ENCODE measurements at regions not wholly inside any gene's neighbourhood (a gene's known extent, or its start where the extent isn't known, plus 50 kb on each side); places are given as distances from the start of the nearest gene placed in this dataset.

- Histone ChIP-seq H3K9ac (ENCODE audit: low read length) (no peak overlapping the region), H2AFZ (ENCODE audit: low read length) (no peak overlapping the region), H4K20me1 (ENCODE audit: insufficient read depth, low read length) (no peaks in the 10 kb centered on the region), H3K79me2 (ENCODE audit: low read length) (no peaks in the 10 kb centered on the region), H3K36me3 (replicated peaks; ENCODE audit: insufficient read depth, low read length) (no peaks in the 10 kb centered on the region), H3K9me2 (replicated peaks; ENCODE audit: insufficient read depth, low read length) (no peaks in the 10 kb centered on the region), H3K9me3 (replicated peaks; ENCODE audit: insufficient read depth, low read length) (no peaks in the 10 kb centered on the region), H3K27ac (ENCODE audit: low read length) (no peak overlapping the region), H3F3A (ENCODE audit: insufficient read depth, low read length) (no peaks in the 10 kb centered on the region), H3K27me3 (replicated peaks; ENCODE audit: insufficient read depth, low read length) (no peaks in the 10 kb centered on the region), H3K4me3 (ENCODE audit: low read length) (no peak overlapping the region), H3K4me2 (ENCODE audit: low read depth, low read length) (no peak overlapping the region), H3K4me1 (ENCODE audit: low read length) (no peaks in the 10 kb centered on the region)
- TF ChIP-seq, protein P1, sequence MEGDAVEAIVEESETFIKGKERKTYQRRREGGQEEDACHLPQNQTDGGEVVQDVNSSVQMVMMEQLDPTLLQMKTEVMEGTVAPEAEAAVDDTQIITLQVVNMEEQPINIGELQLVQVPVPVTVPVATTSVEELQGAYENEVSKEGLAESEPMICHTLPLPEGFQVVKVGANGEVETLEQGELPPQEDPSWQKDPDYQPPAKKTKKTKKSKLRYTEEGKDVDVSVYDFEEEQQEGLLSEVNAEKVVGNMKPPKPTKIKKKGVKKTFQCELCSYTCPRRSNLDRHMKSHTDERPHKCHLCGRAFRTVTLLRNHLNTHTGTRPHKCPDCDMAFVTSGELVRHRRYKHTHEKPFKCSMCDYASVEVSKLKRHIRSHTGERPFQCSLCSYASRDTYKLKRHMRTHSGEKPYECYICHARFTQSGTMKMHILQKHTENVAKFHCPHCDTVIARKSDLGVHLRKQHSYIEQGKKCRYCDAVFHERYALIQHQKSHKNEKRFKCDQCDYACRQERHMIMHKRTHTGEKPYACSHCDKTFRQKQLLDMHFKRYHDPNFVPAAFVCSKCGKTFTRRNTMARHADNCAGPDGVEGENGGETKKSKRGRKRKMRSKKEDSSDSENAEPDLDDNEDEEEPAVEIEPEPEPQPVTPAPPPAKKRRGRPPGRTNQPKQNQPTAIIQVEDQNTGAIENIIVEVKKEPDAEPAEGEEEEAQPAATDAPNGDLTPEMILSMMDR (IDR thresholded peaks at IDR 0.05; ENCODE audit: low read length) = no peak
- no peak for TF ChIP-seq EZH2 (optimal IDR thresholded peaks at IDR 0.05; ENCODE audit: low read depth, low read length)
- no peak for TF ChIP-seq EZH2phosphoT487 (IDR thresholded peaks at IDR 0.05; ENCODE audit: low read length)
- DNase-seq = no peak
These were observed 125.3 kb upstream of the C1QTNF9B start for GRCh38 chr13:24022568-24022967.

- H3K4me1 ChIP-seq (ENCODE audit: low read length) = no peaks in the 10 kb centered on the region
- H3K79me2 ChIP-seq (ENCODE audit: low read length) = no peaks in the 10 kb centered on the region
- no peak overlapping the region for H3K9ac ChIP-seq (ENCODE audit: low read length)
- no peaks in the 10 kb centered on the region for H3K9me3 ChIP-seq (replicated peaks; ENCODE audit: insufficient read depth, low read length)
- no peak overlapping the region for H3K4me2 ChIP-seq (ENCODE audit: low read depth, low read length)
- no peaks in the 10 kb centered on the region for H3K36me3 ChIP-seq (replicated peaks; ENCODE audit: insufficient read depth, low read length)
- no peaks in the 10 kb centered on the region for H3K27me3 ChIP-seq (replicated peaks; ENCODE audit: insufficient read depth, low read length)
- no peak overlapping the region for H3K4me3 ChIP-seq (ENCODE audit: low read length)
- H4K20me1 ChIP-seq (ENCODE audit: insufficient read depth, low read length) = no peaks in the 10 kb centered on the region
- H2AFZ ChIP-seq (ENCODE audit: low read length) = no peak overlapping the region
- H3K9me2 ChIP-seq (replicated peaks; ENCODE audit: insufficient read depth, low read length) = no peaks in the 10 kb centered on the region
- TF ChIP-seq EZH2 (optimal IDR thresholded peaks at IDR 0.05; ENCODE audit: low read depth, low read length) (no peak), EZH2phosphoT487 (IDR thresholded peaks at IDR 0.05; ENCODE audit: low read length) (no peak)
- TF ChIP-seq, protein P1 (IDR thresholded peaks at IDR 0.05; ENCODE audit: low read length) = no peak
- H3F3A ChIP-seq (ENCODE audit: insufficient read depth, low read length) = no peaks in the 10 kb centered on the region
- no peak for DNase-seq
- H3K27ac ChIP-seq (ENCODE audit: low read length) = no peak overlapping the region
These were observed 125.8 kb upstream of the C1QTNF9B start for GRCh38 chr13:24023073-24023472.

DNA sequence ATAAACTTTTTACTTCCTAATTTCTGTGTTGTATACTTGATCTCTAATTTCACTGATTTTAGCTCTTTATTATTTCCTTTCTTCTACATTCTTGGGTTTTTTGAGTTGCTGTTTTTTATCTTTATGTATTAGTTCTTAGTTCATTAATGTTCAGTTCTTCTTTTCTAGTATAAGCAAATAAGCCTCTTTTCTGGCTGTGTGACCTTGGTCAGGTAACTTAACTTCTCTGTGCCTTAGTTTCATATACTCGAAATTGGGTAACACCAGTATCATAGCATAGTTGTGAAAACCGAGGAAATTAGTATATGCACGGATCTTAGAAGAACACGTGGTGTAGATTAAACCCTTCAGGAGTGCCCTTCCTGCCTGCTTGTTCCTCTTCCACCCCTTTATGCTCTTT is 130.2 kb upstream of the C1QTNF9B start:
- Histone ChIP-seq H3K79me2 (ENCODE audit: low read length) (no peaks in the 10 kb centered on the region), H3K36me3 (replicated peaks; ENCODE audit: insufficient read depth, low read length) (no peaks in the 10 kb centered on the region), H3K9me2 (replicated peaks; ENCODE audit: insufficient read depth, low read length) (no peaks in the 10 kb centered on the region), H3K4me1 (ENCODE audit: low read length) (no peaks in the 10 kb centered on the region), H3K4me3 (ENCODE audit: low read length) (no peak overlapping the region), H3K27me3 (replicated peaks; ENCODE audit: insufficient read depth, low read length) (no peaks in the 10 kb centered on the region), H3K27ac (ENCODE audit: low read length) (no peak overlapping the region), H3K9ac (ENCODE audit: low read length) (no peak overlapping the region), H3K9me3 (replicated peaks; ENCODE audit: insufficient read depth, low read length) (no peaks in the 10 kb centered on the region), H4K20me1 (ENCODE audit: insufficient read depth, low read length) (no peaks in the 10 kb centered on the region), H3F3A (ENCODE audit: insufficient read depth, low read length) (no peaks in the 10 kb centered on the region), H2AFZ (ENCODE audit: low read length) (no peak overlapping the region), H3K4me2 (ENCODE audit: low read depth, low read length) (no peak overlapping the region)
- no peak for DNase-seq
- TF ChIP-seq EZH2phosphoT487 (IDR thresholded peaks at IDR 0.05; ENCODE audit: low read length) = no peak
- TF ChIP-seq EZH2 (optimal IDR thresholded peaks at IDR 0.05; ENCODE audit: low read depth, low read length) = no peak
- TF ChIP-seq, protein P1 (IDR thresholded peaks at IDR 0.05; ENCODE audit: low read length) = no peak

Measured in MM.1S (cell line).